Suprapubic skin (tissue), 4 donors: ENCODE measurements at regions not wholly inside any gene's neighbourhood (a gene's known extent, or its start where the extent isn't known, plus 50 kb on each side); places are given as distances from the start of the nearest gene placed in this dataset.

Experiments used
- EP300 ChIP-seq: sonication (generic); formaldehyde crosslinking; IDR thresholded peaks from one replicate; pipeline ENCODE4 v1.6.1; 2017; ENCODE audit warnings: antibody characterized with exemption
- POLR2A ChIP-seq, 2 donors: fragments of 450-650 bp; IDR thresholded peaks; one replicate each; pipeline ENCODE4 v1.6.1; 2017; ENCODE audit warnings: antibody characterized with exemption in 2 of 2, mild to moderate bottlenecking in 2 of 2, moderate library complexity in 2 of 2
- POLR2AphosphoS5 ChIP-seq, 3 donors: sonication (generic); formaldehyde crosslinking; IDR thresholded peaks; one replicate each; pipeline ENCODE4 v1.6.1; 2017; ENCODE audit warnings: antibody characterized with exemption in 3 of 3
- TF ChIP-seq, protein P1 (sequence below), 2 donors: fragments of 200-600 bp in 1 of 2; fragments of 450-650 bp in 1 of 2; sonication (generic) in 1 of 2; IDR thresholded peaks; one replicate each; pipeline ENCODE4 v1.5.1; 2016 to 2019; ENCODE audit warnings: antibody characterized with exemption in 2 of 2, mild to moderate bottlenecking in 1 of 2, moderate library complexity in 1 of 2

GRCh38 chr3:78140866-78141265 lies 1101.0 kb downstream of the ROBO2 start:
- no peak for TF ChIP-seq EP300
- TF ChIP-seq, protein P1, sequence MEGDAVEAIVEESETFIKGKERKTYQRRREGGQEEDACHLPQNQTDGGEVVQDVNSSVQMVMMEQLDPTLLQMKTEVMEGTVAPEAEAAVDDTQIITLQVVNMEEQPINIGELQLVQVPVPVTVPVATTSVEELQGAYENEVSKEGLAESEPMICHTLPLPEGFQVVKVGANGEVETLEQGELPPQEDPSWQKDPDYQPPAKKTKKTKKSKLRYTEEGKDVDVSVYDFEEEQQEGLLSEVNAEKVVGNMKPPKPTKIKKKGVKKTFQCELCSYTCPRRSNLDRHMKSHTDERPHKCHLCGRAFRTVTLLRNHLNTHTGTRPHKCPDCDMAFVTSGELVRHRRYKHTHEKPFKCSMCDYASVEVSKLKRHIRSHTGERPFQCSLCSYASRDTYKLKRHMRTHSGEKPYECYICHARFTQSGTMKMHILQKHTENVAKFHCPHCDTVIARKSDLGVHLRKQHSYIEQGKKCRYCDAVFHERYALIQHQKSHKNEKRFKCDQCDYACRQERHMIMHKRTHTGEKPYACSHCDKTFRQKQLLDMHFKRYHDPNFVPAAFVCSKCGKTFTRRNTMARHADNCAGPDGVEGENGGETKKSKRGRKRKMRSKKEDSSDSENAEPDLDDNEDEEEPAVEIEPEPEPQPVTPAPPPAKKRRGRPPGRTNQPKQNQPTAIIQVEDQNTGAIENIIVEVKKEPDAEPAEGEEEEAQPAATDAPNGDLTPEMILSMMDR (IDR thresholded peaks at IDR 0.05): no peak
- no peak for TF ChIP-seq POLR2A (IDR thresholded peaks at IDR 0.05)
- no peak for TF ChIP-seq POLR2AphosphoS5 (IDR thresholded peaks at IDR 0.05)
